Activated naive CD4-positive, alpha-beta T cell treated with anti-CD3 and anti-CD28 coated beads, Interleukin-2, amount 10 ng/mL, durations not matched to agents 7 days and 5 days (primary cell): ENCODE measurements at regions not wholly inside any gene's neighbourhood (a gene's known extent, or its start where the extent isn't known, plus 50 kb on each side); places are given as distances from the start of the nearest gene placed in this dataset.

ENCODE experiments used
- CTCF ChIA-PET: fragments of 350-600 bp; sonication (Branson Sonifier 250); formaldehyde crosslinking; loops from one replicate; lab custom pipeline; 2021; ENCODE audit warnings: antibody characterized with exemption; lab: Charles Lee
- DNase-seq: peaks from one replicate; pipeline ENCODE4 v3.0.0-alpha.2; 2020
- H3K27ac Mint-ChIP-seq: one replicate; pipeline ENCODE4 v1.8.0; 2021; ENCODE audit warnings: mild to moderate bottlenecking, moderate library complexity, mixed read lengths
- H3K27me3 Mint-ChIP-seq: one replicate; pipeline ENCODE4 v1.8.0; 2021; ENCODE audit warnings: mild to moderate bottlenecking, mixed read lengths
- H3K36me3 Mint-ChIP-seq: one replicate; pipeline ENCODE4 v1.8.0; 2021; ENCODE audit warnings: mixed read lengths
- H3K4me1 Mint-ChIP-seq: one replicate; pipeline ENCODE4 v1.8.0; 2021; ENCODE audit warnings: mixed read lengths
- H3K4me3 Mint-ChIP-seq: one replicate; pipeline ENCODE4 v1.8.0; 2021; ENCODE audit warnings: mild to moderate bottlenecking, moderate library complexity, mixed read lengths
- H3K9me3 Mint-ChIP-seq: one replicate; pipeline ENCODE4 v1.8.0; 2021; ENCODE audit warnings: mixed read lengths

- CTCF ChIA-PET: interaction anchor here (1.6 kb wide), 1 partner anchor 17 kb away, joined by 3 read pairs; no protein-coding TSS in a partner anchor
- H3K4me3 Mint-ChIP-seq: no peak overlapping the region
- H3K27me3 Mint-ChIP-seq: no peaks in the 10 kb centered on the region
- no peaks in the 10 kb centered on the region for H3K36me3 Mint-ChIP-seq
- no peaks in the 10 kb centered on the region for H3K9me3 Mint-ChIP-seq
- no peak overlapping the region for H3K27ac Mint-ChIP-seq
- H3K4me1 Mint-ChIP-seq: no peaks in the 10 kb centered on the region
- DNase-seq: no peak
Observed at GRCh38 chr1:82921759-82922158, 1077.2 kb downstream of the TTLL7 start.

DNA sequence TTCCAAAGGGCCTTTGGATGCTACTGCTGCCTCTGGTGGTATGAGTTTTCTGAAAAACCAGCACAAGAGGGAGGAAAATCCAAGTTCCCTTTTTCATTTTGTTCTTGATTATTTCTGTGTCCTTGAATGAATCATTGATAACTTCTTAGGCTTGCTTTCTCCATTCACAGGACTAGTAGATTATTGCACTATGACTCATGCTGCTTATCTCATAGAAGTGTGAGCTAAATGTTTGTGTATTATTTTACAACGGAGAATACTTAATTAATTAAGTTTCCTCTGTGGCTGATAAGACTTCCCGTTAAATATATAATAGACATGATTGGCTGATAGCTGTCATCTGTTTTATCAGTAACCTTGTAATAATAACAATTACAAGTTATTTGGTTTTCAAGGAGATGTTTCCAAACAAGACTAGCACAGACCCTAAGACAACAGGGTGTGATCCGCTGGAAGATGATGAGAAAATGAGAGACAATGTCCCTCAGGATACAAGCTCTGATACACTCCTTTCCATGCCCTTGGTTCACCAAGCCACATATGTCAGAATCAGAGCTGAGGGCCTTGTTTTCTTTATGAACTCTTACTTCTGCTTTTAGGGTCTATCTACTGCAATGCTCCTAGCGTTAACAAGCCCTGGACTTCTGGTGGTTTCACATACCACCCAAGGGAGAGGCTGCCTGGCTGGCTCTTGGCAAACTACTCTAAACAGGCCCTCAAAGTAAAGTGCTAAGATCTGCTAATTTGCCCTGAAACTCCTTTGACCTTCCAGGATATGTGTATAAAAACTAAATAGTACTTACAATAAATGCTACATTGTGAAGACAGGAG lies 1078.3 kb downstream of the TTLL7 start:
- H3K4me3 Mint-ChIP-seq: no peak overlapping the region
- H3K9me3 Mint-ChIP-seq: no peaks in the 10 kb centered on the region
- H3K36me3 Mint-ChIP-seq: no peaks in the 10 kb centered on the region
- H3K4me1 Mint-ChIP-seq: no peaks in the 10 kb centered on the region
- CTCF ChIA-PET: interaction anchor here (1.6 kb wide), 1 partner anchor 16 kb away, joined by 3 read pairs; no protein-coding TSS in a partner anchor
- DNase-seq: no peak
- no peaks in the 10 kb centered on the region for H3K27me3 Mint-ChIP-seq
- no peak overlapping the region for H3K27ac Mint-ChIP-seq

DNA sequence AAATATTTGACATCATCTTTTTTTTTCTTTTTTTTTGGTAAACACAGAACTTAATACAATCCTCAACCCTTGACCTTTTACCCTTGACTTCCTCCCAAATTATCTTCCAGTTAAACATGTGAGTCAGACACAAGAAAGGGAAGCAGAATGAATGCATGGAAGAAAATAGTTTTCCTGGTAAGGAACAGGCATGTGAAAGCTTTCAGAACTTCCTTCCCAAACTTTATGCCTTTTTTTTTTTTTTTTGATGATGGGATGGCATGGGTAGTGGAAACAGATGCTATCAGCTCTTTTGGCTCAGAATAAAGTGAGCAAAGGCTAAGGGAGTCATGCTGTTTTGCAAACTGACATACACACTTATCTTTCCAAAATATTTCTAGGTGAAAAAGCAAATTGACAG lies 1079.1 kb downstream of the TTLL7 start:
- CTCF ChIA-PET: no interaction called here
- no peak overlapping the region for H3K4me3 Mint-ChIP-seq
- no peak for DNase-seq
- H3K27ac Mint-ChIP-seq: no peak overlapping the region
- H3K36me3 Mint-ChIP-seq: no peaks in the 10 kb centered on the region
- H3K4me1 Mint-ChIP-seq: no peaks in the 10 kb centered on the region
- H3K27me3 Mint-ChIP-seq: no peaks in the 10 kb centered on the region
- no peaks in the 10 kb centered on the region for H3K9me3 Mint-ChIP-seq

GRCh38 chr1:82907313-82907712 lies 1091.6 kb downstream of the TTLL7 start:
- Mint-ChIP-seq H3K36me3 (no peaks in the 10 kb centered on the region), H3K9me3 (no peaks in the 10 kb centered on the region), H3K4me1 (no peaks in the 10 kb centered on the region), H3K27ac (no peak overlapping the region), H3K4me3 (no peak overlapping the region), H3K27me3 (no peaks in the 10 kb centered on the region)
- CTCF ChIA-PET: no interaction called here
- DNase-seq: no peak

DNA sequence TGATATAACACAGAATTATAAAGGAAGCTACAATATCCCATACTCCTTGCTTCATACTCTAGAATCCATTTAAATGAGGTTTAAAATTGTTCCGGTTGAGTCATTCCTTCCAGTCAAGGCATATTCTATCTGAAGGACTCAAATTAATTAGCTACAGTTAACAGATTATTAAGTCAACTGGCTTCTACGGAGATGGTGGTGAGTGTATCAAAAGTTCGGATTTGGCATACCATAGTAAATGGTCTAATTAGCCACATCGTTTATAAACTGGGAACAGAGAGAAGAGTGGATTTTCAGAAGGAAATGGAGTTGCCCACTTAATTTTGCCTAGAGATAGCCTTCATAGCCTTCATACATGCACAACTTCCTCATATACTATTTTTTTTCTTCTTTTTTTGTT lies 1095.3 kb downstream of the TTLL7 start:
- H3K27me3 Mint-ChIP-seq: no peaks in the 10 kb centered on the region
- no peak overlapping the region for H3K4me3 Mint-ChIP-seq
- CTCF ChIA-PET: no interaction called here
- H3K27ac Mint-ChIP-seq: no peak overlapping the region
- H3K9me3 Mint-ChIP-seq: no peaks in the 10 kb centered on the region
- no peaks in the 10 kb centered on the region for H3K4me1 Mint-ChIP-seq
- no peak for DNase-seq
- H3K36me3 Mint-ChIP-seq: no peaks in the 10 kb centered on the region

DNA sequence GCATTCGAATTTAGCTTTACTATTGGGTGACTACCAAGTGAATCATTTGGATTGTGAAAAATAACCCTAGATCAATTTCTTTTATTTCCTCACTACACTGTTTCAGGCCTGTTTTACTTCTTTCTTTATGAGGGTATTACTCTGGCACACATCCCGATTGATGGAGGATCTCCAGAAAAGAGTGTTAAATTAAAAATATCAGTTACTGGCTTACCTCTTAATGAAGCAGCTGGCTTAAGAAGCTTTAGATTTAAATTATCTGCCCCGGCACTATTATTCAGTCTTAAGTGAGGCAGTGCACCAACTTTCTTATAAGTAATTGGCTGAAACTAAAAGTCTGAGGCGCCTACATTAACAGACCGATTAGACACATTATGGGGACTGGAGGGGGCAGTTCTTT lies 1097.4 kb downstream of the TTLL7 start:
- Mint-ChIP-seq H3K27ac (no peak overlapping the region), H3K4me1 (no peaks in the 10 kb centered on the region), H3K9me3 (no peaks in the 10 kb centered on the region), H3K36me3 (no peaks in the 10 kb centered on the region), H3K4me3 (no peak overlapping the region), H3K27me3 (no peaks in the 10 kb centered on the region)
- DNase-seq: no peak
- CTCF ChIA-PET: no interaction called here

DNA sequence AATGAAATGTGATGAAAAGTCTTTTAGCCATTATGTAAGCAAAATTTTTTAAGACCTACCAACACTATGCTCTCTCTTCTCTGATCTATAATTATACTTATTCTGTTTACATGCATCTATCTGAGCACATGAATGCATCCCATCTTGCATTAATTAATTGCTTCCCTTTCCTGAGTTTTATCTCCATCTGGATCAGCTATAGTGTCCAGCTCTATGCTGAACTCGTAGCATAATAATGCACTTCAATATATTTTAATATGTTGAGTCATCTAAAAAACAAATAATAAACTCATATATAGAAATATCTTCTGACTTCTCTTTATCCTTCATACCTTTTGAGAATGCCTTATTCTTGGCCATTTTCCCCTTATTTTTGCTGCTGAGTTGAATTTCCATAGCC lies 1097.8 kb downstream of the TTLL7 start:
- CTCF ChIA-PET: no interaction called here
- no peak for DNase-seq
- Mint-ChIP-seq H3K4me1 (no peaks in the 10 kb centered on the region), H3K36me3 (no peaks in the 10 kb centered on the region), H3K9me3 (no peaks in the 10 kb centered on the region), H3K27me3 (no peaks in the 10 kb centered on the region), H3K27ac (no peak overlapping the region), H3K4me3 (no peak overlapping the region)

DNA sequence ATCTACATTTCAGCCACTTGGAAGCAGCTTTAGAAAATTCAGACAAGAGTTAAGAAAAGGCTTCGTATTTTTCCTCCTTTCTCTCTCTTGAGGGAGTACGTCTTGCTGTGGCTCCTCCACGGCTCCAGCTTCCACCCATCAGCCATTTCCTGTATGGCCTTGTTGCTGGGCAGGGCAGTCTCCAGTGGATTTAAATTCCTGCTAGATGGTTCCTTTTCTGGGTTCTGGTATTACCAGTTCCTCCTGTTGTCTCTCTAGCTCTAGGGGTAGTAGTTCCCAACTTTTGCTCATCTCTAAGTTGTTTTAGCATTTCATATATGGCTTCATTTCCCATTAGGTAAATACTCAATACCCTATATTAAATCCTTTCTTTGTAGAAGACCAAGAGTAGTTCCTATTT lies 1098.3 kb downstream of the ADGRL2 start:
- H3K36me3 Mint-ChIP-seq: no peaks in the 10 kb centered on the region
- H3K27ac Mint-ChIP-seq: no peak overlapping the region
- no peak overlapping the region for H3K4me3 Mint-ChIP-seq
- no peaks in the 10 kb centered on the region for H3K9me3 Mint-ChIP-seq
- CTCF ChIA-PET: no interaction called here
- no peaks in the 10 kb centered on the region for H3K27me3 Mint-ChIP-seq
- no peak for DNase-seq
- H3K4me1 Mint-ChIP-seq: no peaks in the 10 kb centered on the region

- no peaks in the 10 kb centered on the region for H3K4me1 Mint-ChIP-seq
- H3K27me3 Mint-ChIP-seq: no peaks in the 10 kb centered on the region
- DNase-seq: no peak
- no peaks in the 10 kb centered on the region for H3K36me3 Mint-ChIP-seq
- H3K27ac Mint-ChIP-seq: no peak overlapping the region
- CTCF ChIA-PET: no interaction called here
- no peak overlapping the region for H3K4me3 Mint-ChIP-seq
- no peaks in the 10 kb centered on the region for H3K9me3 Mint-ChIP-seq
Observed at GRCh38 chr1:82897549-82897948, 1096.8 kb downstream of the ADGRL2 start.

DNA sequence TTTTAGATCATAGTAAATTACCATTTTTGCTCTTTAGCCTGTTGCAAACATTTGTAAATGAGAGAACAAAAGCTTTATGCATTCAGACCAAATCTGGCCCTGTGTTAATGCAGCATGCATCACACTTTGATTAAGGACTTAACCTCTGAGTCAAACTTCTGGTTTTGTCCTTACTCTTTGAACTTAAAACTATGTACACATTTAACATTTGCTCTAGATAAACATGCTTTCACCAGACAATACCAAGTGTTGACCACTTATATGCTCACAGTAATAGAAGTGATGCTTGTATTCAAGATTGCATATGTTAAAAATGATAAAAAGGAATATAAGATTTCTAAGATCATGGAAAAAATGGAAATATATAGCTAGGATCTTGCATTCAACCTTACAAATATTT lies 1095.3 kb downstream of the ADGRL2 start:
- H3K27ac Mint-ChIP-seq: no peak overlapping the region
- no peaks in the 10 kb centered on the region for H3K27me3 Mint-ChIP-seq
- H3K9me3 Mint-ChIP-seq: no peaks in the 10 kb centered on the region
- no peak for DNase-seq
- no peaks in the 10 kb centered on the region for H3K4me1 Mint-ChIP-seq
- H3K36me3 Mint-ChIP-seq: no peaks in the 10 kb centered on the region
- CTCF ChIA-PET: no interaction called here
- no peak overlapping the region for H3K4me3 Mint-ChIP-seq

GRCh38 chr1:82894635-82895034 lies 1093.9 kb downstream of the ADGRL2 start:
- Mint-ChIP-seq H3K4me3 (no peak overlapping the region), H3K4me1 (no peaks in the 10 kb centered on the region), H3K27me3 (no peaks in the 10 kb centered on the region), H3K27ac (no peak overlapping the region), H3K36me3 (no peaks in the 10 kb centered on the region), H3K9me3 (no peaks in the 10 kb centered on the region)
- no peak for DNase-seq
- CTCF ChIA-PET: no interaction called here

DNA sequence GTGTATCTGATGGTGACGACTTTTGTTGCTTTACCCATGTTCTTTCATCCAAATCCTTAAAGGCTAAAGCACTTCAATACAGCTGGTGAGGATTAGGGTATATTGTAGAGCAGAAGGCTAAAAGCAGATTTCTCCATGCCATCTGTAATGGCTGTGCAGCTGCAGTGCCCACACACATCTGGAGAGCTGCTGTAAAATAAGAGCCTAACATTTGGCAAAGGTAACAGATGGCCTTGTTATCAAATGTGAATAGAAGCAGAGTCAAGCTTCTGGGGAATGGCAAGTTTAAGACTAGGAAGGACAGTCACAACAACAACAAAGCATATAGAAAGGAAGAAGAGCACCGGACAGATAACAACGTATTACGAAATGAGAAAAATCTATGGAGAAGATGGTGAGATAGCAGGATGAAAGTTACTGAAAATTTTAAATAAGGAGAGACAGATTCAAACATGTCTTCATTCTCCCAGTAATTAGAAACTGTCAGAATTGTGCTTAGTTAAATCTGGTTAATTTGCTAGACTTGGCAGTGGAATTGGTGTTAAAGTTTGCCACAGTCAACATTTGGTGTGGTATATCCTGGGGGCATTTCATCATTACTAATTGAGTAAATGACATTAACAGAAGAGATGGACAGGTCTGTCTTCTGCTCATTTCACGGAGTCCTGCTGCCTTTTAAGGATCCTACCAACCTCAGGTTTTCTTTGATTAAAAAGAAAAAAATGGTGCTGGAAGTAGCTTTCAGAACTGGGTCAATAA lies 1093.2 kb downstream of the ADGRL2 start:
- Mint-ChIP-seq H3K4me1 (no peaks in the 10 kb centered on the region), H3K9me3 (no peaks in the 10 kb centered on the region), H3K4me3 (no peak overlapping the region), H3K27ac (no peak overlapping the region), H3K27me3 (no peaks in the 10 kb centered on the region), H3K36me3 (no peaks in the 10 kb centered on the region)
- CTCF ChIA-PET: no interaction called here
- no peak for DNase-seq

DNA sequence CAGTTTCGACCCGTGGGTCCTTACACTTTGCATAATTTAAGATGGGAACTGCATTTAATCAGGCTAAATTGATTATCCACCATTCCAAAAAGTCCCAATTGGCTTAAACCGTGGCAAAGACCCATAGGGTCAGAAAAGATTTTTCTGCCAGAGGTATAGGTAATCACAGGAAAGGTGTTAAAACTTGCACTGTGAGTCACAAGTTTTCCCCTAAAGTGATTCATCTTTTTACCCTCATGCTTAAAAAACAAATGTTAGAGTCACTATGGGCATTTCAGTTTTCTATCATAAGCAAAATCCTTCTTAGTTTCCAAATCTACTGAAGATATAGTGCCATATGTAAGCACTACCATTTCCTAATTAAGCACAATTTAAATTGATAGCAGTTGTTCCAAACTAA lies 1079.8 kb downstream of the ADGRL2 start:
- H3K27ac Mint-ChIP-seq: no peak overlapping the region
- DNase-seq: no peak
- no peak overlapping the region for H3K4me3 Mint-ChIP-seq
- H3K9me3 Mint-ChIP-seq: no peaks in the 10 kb centered on the region
- no peaks in the 10 kb centered on the region for H3K36me3 Mint-ChIP-seq
- no peaks in the 10 kb centered on the region for H3K4me1 Mint-ChIP-seq
- no peaks in the 10 kb centered on the region for H3K27me3 Mint-ChIP-seq
- CTCF ChIA-PET: no interaction called here

DNA sequence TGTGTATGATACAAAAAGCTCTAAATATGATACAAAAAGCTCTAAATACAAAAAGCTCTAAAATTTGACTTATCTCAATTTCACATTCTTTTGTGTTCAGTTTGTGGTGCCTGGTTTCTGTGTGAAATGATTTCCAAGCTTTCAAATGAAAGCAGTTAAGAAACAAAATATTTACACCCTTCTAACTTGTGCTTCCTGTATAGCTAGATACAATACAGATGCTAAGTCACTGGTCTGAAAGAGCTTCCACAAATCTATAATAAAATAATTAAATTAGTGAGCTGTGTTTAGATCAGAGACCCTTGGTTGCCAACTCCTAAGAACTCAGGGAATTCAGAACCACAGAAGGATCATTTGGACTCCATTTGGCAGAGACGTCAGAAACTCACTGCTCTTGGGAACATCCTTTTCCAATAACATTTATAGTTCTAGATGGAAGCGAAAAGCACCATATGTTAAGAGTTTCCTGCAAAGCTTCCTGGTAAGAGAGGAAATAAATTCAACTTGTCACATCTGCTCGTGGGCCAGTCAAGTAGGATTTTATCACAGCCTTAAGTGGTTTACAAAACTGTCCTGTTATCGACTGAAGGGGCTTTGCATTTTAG lies 1079.1 kb downstream of the ADGRL2 start:
- no peaks in the 10 kb centered on the region for H3K27me3 Mint-ChIP-seq
- H3K9me3 Mint-ChIP-seq: no peaks in the 10 kb centered on the region
- no peaks in the 10 kb centered on the region for H3K4me1 Mint-ChIP-seq
- H3K36me3 Mint-ChIP-seq: no peaks in the 10 kb centered on the region
- CTCF ChIA-PET: interaction anchor here (1.7 kb wide), 1 partner anchor 9 kb away, joined by 3 read pairs; no protein-coding TSS in a partner anchor
- H3K4me3 Mint-ChIP-seq: no peak overlapping the region
- H3K27ac Mint-ChIP-seq: no peak overlapping the region
- DNase-seq: no peak
